SU-DHL-6 (cell line): ENCODE measurements at regions not wholly inside any gene's neighbourhood (a gene's known extent, or its start where the extent isn't known, plus 50 kb on each side); places are given as distances from the start of the nearest gene placed in this dataset.

Experiments
- H2AFZ ChIP-seq: fragments of 200-600 bp; sonication (generic); 2 replicates; pipeline ENCODE4 v1.6.1; 2014; ENCODE audit warnings: low read depth, mild to moderate bottlenecking, moderate library complexity, mixed read lengths, antibody characterized with exemption, low read length; ENCODE audit not compliant: severe bottlenecking
- H3F3A ChIP-seq: fragments of 200-600 bp; shearing (Covaris generic); 2 replicates; pipeline ENCODE4 v1.6.0; 2016; ENCODE audit warnings: antibody characterized with exemption, mild to moderate bottlenecking; ENCODE audit not compliant: insufficient read depth
- H3K27ac ChIP-seq: fragments of 200-600 bp; sonication (generic); 2 replicates; pipeline ENCODE4 v1.5.1; 2016; ENCODE audit warnings: low read depth, mild to moderate bottlenecking, low read length, moderate library complexity, mixed read lengths
- H3K27me3 ChIP-seq: fragments of 200-600 bp; sonication (generic), shearing (Covaris generic); 2 replicates; pipeline ENCODE4 v1.6.0; 2014; ENCODE audit warnings: mild to moderate bottlenecking, low read length
- H3K36me3 ChIP-seq: fragments of 200-600 bp; sonication (generic); 2 replicates; pipeline ENCODE4 v1.6.1; 2014; ENCODE audit warnings: mild to moderate bottlenecking, low read length, mixed read lengths
- H3K4me2 ChIP-seq: fragments of 300-600, 200-600 bp; shearing (Covaris generic), sonication (generic); 2 replicates; pipeline ENCODE4 v1.6.0; 2014; ENCODE audit warnings: low read length, low read depth, mild to moderate bottlenecking; ENCODE audit not compliant: poor library complexity, severe bottlenecking
- H3K4me3 ChIP-seq: fragments of 200-600 bp; sonication (generic); 2 replicates; pipeline ENCODE4 v1.5.1; 2014; ENCODE audit warnings: antibody characterized with exemption, low read length, mild to moderate bottlenecking, mixed read lengths; ENCODE audit not compliant: insufficient read depth, poor library complexity, severe bottlenecking
- H3K79me2 ChIP-seq: fragments of 200-600 bp; sonication (generic); 2 replicates; pipeline ENCODE4 v1.6.1; 2014; ENCODE audit warnings: mild to moderate bottlenecking, low read length, moderate library complexity; ENCODE audit not compliant: insufficient read depth
- H3K9ac ChIP-seq: fragments of 200-600 bp; sonication (generic); 2 replicates; pipeline ENCODE4 v1.7.0; 2014; ENCODE audit warnings: mild to moderate bottlenecking, low read length
- H3K9me2 ChIP-seq: fragments of 200-600 bp; sonication (generic); replicated peaks from 2 replicates; pipeline ENCODE4 v1.6.1; 2014; ENCODE audit warnings: low read length; ENCODE audit not compliant: insufficient read depth
- H3K9me3 ChIP-seq: fragments of 200-600 bp; sonication (generic); 2 replicates; pipeline ENCODE4 v1.6.1; 2014; ENCODE audit warnings: low read length, mixed read lengths; ENCODE audit not compliant: insufficient read depth
- H4K20me1 ChIP-seq: fragments of 200-600 bp; sonication (generic); 2 replicates; pipeline ENCODE4 v1.6.1; 2014; ENCODE audit warnings: low read depth, mild to moderate bottlenecking, antibody characterized with exemption, low read length, moderate library complexity, mixed read lengths
- CTCF ChIP-seq: fragments of 200-600 bp; sonication (generic); IDR thresholded peaks from one replicate; pipeline ENCODE4 v1.5.1; 2017; ENCODE audit warnings: antibody characterized with exemption, mild to moderate bottlenecking, low read length, moderate library complexity; ENCODE audit not compliant: insufficient read depth, poor library complexity, severe bottlenecking
- EZH2phosphoT487 ChIP-seq: fragments of 200-600 bp; sonication (generic), shearing (Covaris generic); conservative IDR thresholded peaks from 2 replicates; pipeline ENCODE4 v1.6.1; 2018; ENCODE audit warnings: mild to moderate bottlenecking, antibody characterized with exemption, low read length, moderate library complexity, mixed read lengths

- Histone ChIP-seq H3F3A (no peaks in the 10 kb centered on the region), H2AFZ (no peak overlapping the region), H3K9me2 (no peaks in the 10 kb centered on the region), H3K79me2 (no peaks in the 10 kb centered on the region), H3K27ac (no peak overlapping the region), H3K9me3 (no peaks in the 10 kb centered on the region), H4K20me1 (no peaks in the 10 kb centered on the region), H3K4me2 (no peak overlapping the region), H3K36me3 (no peaks in the 10 kb centered on the region), H3K4me3 (no peak overlapping the region), H3K27me3 (no peaks in the 10 kb centered on the region), H3K9ac (no peak overlapping the region)
- TF ChIP-seq CTCF (no peak), EZH2phosphoT487 (no peak)
Observed at GRCh38 chr1:66438501-66438900, 95.5 kb upstream of the SGIP1 start.

- Histone ChIP-seq H3K9ac (no peak overlapping the region), H2AFZ (no peak overlapping the region), H3K27ac (no peak overlapping the region), H3K27me3 (no peaks in the 10 kb centered on the region), H3K4me3 (no peak overlapping the region), H3K36me3 (no peaks in the 10 kb centered on the region), H3K79me2 (no peaks in the 10 kb centered on the region), H3F3A (no peaks in the 10 kb centered on the region), H3K4me2 (no peak overlapping the region), H3K9me3 (no peaks in the 10 kb centered on the region), H3K9me2 (no peaks in the 10 kb centered on the region), H4K20me1 (no peaks in the 10 kb centered on the region)
- TF ChIP-seq CTCF (no peak), EZH2phosphoT487 (no peak)
Observed at GRCh38 chr1:66439031-66439740, 94.8 kb upstream of the SGIP1 start.

GRCh38 chr1:66443793-66444192, 90.2 kb upstream of the SGIP1 start:
- Histone ChIP-seq H3K79me2 (no peaks in the 10 kb centered on the region), H3K9ac (no peak overlapping the region), H3F3A (no peaks in the 10 kb centered on the region), H3K27me3 (no peaks in the 10 kb centered on the region), H3K4me3 (no peak overlapping the region), H3K27ac (no peak overlapping the region), H2AFZ (no peak overlapping the region), H4K20me1 (no peaks in the 10 kb centered on the region), H3K36me3 (no peaks in the 10 kb centered on the region), H3K9me2 (no peaks in the 10 kb centered on the region), H3K9me3 (no peaks in the 10 kb centered on the region), H3K4me2 (no peak overlapping the region)
- no peak for TF ChIP-seq EZH2phosphoT487
- TF ChIP-seq CTCF, result no peak
